GM18909 (cell line): ENCODE measurements at regions not wholly inside any gene's neighbourhood (a gene's known extent, or its start where the extent isn't known, plus 50 kb on each side); places are given as distances from the start of the nearest gene placed in this dataset.

Experiments used
- ATAC-seq: cut with Tn5 transposase; IDR thresholded peaks from one replicate; pipeline ENCODE4 v1.9.1; 2021; ENCODE audit warnings: mild to moderate bottlenecking; ENCODE audit not compliant: unreplicated experiment, poor library complexity

- no peak for ATAC-seq
These were observed 139.6 kb downstream of the NAV1 start for GRCh38 chr1:201678264-201679101.

DNA sequence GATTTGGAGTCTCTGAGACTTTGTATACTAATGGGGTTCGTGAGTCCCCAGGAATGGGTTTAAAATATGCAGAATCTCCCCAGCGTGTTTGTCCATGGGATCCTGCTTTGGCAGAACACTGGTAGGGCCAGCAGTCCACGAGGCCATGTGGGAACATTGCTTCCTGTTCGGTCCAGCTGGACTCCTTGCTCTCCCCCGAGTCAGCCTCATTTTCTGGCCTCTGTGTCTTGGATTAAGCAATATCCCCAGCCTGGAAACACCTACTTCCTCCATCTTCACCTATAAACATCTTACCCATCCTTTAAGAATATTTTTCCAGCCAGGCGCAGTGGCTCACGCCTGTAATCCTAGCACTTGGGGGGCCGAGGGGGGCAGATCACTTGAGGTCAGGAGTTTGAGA lies 142.4 kb downstream of the NAV1 start:
- ATAC-seq: no peak

DNA sequence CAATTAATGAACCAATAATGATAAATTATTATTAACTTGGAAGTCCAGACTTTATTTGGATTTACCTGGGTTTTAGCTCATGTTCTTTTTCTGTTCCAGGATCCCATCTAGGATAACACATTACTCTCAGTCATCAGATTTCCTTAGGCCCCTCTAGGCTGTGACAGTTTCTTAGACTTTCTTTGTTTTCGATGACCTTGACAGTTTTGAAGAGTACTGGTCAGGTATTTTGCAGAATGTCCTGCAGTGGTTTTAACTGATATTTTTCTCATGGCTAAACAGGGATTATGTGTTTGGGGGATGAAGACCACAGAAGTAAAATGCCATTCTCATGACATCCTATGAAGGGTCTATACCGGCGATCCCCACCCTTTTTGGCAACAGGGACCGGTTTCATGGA lies 144.0 kb downstream of the NAV1 start:
- no peak for ATAC-seq

DNA sequence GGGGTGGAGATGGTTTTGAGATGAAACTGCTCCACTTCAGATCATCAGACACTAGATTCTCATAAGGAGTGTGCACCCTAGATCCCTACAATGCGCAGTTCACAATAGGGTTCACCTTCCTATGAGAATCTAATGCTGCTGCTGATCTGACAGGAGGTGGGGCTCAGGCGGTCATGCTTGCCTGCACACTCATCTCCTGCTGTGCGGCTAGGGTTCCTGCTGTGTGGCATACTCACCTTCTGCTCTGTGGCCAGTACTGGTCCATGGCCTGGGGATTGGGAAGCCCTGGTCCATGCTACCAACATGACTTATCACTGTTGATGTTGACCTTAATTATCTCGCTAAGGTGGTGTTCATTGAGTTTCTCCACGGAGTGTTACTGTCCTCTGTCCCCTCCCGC lies 144.5 kb downstream of the NAV1 start:
- ATAC-seq: no peak

DNA sequence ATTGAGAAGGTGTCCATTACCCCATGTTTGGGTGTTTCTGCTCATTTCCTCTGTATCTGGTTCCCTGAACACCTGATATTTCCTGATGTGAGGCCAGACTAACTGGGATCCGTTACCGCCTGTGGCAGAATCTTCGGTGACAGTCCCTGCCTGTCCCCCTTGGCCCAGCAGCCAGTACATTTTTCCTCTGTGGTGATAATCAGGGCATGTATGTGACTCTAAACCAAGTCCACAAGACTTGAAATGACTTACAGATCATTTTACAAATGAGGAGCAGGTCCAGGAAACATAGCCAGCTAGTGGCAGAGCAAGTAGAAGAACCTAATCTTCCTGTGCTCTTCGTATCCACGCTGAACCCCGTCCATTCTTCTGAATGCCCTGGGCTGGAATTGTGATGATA lies 143.5 kb upstream of the IPO9 start:
- ATAC-seq: no peak

GRCh38 chr1:201686714-201687455 lies 142.1 kb upstream of the IPO9 start:
- ATAC-seq: no peak

DNA sequence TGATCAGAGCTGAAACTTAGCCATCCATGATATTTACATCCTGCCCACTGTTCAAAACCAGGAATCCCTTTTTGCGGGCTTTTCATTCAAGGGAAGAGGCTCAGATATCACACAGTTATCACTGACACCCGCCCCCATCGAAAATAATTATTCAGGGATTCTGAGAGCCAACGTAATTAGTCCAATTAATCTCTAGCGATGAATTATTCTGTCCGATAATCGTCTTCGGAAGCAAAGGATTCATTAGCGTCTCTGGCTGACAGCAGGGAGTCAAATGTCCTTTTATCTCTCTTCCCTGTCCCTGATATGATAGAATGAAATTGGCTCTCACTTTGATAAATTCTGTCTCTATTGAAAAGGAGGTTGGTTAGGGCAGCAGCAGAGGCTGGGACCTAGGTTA lies 140.4 kb upstream of the IPO9 start:
- no peak for ATAC-seq

- ATAC-seq: no peak
These were observed 139.3 kb upstream of the IPO9 start for GRCh38 chr1:201689647-201690046.

DNA sequence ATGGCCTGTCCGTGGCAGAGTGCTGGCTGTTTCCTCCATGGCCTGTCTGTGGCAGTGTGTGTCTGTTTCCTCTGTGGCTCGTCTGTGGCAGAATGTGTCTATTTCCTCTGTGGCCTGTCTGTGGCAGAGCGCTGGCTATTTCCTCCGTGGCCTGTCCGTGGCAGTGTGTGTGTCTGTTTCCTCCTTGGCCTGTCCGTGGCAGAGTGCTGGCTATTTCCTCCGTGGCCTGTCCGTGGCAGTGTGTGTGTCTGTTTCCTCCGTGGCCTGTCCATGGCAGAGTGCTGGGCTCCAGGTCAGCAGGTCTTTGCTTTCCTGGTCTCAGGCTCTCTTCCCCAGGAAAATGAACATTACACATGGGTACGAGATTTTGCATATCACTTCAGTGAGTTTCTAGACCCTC lies 138.4 kb upstream of the IPO9 start:
- ATAC-seq: no peak

GRCh38 chr1:201691716-201692554 lies 137.0 kb upstream of the IPO9 start:
- no peak for ATAC-seq

- no peak for ATAC-seq
These were observed 136.2 kb upstream of the IPO9 start for GRCh38 chr1:201692555-201693394.

DNA sequence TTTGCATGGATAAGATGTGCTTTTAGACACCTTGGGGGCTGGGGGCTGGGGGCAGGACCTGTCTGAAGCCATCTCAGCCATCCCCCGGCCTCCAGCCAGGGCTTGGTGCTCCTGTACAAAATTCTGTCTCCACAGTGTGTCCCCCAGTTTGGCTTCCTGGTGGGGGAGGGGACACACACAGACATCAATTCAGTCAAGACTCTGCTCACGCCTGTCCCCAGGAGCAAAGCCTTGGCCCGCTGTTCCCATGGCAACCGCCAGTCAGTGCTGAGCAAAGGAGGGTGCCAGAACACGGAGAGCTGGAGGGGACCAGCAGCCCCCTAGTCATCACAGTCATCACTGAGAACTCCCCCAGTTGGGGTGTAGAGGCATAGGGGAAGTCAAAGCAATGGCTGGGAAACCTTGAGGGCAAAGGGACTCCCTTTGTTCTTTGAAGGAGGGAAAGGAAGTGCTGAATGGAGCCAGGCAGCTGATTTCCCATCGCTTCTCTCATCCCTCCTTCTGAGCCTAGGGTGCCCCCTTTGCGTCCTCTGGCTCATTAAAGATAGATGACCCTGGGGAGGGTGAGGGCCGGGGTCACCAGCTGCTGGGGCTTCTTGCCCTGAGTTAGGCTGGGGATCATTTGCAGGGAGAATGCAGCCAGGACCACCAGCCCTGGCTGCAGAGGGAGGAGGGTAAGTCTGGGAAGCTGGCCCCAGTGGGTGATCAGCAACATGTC lies 134.9 kb upstream of the IPO9 start:
- no peak for ATAC-seq

GRCh38 chr1:201694608-201695335 lies 134.2 kb upstream of the IPO9 start:
- ATAC-seq: no peak

DNA sequence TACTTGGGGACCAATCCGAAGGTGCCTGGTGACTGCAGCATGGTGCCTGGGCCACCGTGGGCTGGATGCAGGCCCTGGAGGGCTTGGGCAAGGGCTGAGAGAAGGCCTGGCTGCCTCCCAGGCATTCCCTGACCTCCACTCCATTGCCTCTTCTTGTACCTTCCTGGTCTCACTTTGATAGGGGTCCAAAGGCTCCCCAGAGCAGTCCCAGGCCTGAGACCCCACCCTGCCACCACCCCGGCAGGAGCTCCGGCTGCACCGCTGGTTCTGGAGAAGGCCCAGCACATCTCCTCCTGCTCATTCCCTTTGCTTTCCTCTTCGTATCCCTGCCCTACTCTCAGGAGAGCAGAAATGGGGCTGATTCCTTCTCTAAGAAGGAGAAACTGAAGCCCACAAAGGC lies 133.3 kb upstream of the IPO9 start:
- no peak for ATAC-seq

GRCh38 chr1:201696217-201696761 lies 132.7 kb upstream of the IPO9 start:
- no peak for ATAC-seq

- no peak for ATAC-seq
These were observed 131.8 kb upstream of the IPO9 start for GRCh38 chr1:201697174-201697573.

DNA sequence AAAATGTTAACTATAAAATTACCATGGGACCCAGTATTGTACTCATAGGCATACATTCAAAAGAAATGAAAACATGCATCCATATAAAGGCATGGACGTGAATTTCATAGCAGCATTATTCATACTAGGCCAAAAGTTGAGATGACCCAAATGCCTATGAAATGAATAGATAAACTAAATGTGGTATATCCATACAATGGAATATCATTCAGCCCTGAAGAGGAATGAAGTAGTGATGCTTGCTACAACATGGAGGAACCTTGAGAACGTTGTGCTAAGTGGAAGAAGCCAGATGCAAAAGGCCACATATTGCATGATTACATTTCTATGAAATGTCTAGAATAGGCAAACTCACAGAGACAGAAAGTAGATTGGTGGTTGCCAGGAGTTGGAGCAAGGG lies 127.1 kb upstream of the IPO9 start:
- ATAC-seq: no peak

- no peak for ATAC-seq
These were observed 126.0 kb upstream of the IPO9 start for GRCh38 chr1:201702936-201703335.
